Hindlimb muscle (tissue), 1 donor: ENCODE measurements at regions not wholly inside any gene's neighbourhood (a gene's known extent, or its start where the extent isn't known, plus 50 kb on each side); places are given as distances from the start of the nearest gene placed in this dataset.
"Not testable (repeated sequence)": the region's sequence is repeated elsewhere in the genome, so short reads cannot be mapped to it uniquely, and the experiment has no call there.

Experiments
- DNase-seq: peaks from one replicate; pipeline ENCODE4 v3.0.0-alpha.2; 2013

DNA sequence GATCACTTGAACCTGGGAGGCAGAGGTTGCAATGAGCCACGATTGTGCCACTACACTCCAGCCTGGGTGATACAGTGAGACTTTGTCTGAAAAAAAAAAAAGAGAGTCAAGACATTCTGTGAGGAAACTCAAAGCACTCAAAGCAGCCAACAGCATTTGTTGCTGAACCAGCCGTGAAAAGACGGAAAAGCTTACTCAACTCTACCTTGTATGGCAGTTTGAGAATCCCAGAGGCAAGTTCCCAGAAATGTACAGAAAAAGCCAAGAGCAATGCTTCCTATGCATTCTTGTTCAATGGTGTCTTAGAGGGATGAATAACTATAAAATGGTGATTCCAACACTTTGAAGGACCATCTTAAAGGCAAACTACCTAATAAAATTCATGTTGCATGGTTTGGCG is 170.2 kb downstream of the HSD17B3 start:
- no peak for DNase-seq

DNA sequence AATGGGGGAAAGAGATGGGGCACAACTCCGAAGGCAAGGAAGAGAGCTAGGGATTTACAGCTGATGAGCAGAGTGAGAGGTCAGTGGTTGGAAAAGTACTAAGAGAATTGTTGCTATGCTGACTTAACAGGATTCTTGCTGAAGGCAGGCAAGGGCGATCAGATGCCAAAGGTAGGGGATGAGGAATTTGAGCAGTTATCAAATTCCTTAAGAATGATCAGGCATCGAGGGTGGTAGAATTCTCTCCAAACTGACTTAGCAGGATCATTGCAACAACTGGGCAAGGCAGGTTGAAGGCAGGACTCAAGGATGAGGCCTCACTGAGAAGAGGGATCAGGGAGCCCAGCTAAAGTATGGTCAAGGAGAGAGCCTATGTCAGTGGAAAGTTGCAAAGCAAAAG is 171.0 kb downstream of the HSD17B3 start:
- DNase-seq, result no peak

DNA sequence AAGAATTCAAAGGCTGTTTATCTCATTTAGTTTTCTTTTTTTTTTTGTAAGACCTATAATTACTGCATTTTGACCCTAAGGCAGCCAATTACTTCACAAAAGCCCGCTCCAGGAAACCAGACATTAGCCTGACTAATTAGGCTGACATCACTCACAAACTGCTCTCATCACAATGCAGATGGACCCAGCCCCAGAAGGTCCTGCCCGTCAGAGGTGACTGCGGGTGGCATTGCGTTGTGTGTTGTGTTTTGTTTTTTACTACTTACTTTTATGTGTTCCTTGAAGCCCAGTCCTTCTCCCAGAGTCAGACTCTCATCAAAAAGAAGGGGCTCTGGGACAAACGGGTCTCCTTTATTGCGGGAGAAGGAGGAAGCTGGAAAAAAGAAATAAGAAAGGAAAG is 172.2 kb downstream of the HSD17B3 start:
- DNase-seq, result no peak

DNA sequence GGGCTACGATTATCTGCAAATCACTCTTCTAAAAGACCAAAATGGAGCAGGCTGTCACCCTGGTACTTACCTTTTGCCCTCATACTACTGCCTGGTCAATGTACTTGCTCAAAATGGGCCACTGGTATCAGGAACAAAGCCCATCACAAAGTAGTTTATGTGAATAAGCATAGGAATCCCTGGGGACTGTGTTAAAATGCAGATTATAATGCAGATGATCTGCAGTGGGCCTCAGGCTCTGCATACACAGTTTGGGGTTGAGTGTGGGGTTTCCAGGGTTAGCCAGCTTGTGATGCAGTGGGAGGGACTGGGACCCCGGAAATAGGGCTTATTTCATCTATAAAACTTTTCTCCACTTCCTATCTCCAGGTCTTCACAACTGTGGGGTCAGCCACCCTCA is 173.1 kb downstream of the HSD17B3 start:
- DNase-seq, result no peak

DNA sequence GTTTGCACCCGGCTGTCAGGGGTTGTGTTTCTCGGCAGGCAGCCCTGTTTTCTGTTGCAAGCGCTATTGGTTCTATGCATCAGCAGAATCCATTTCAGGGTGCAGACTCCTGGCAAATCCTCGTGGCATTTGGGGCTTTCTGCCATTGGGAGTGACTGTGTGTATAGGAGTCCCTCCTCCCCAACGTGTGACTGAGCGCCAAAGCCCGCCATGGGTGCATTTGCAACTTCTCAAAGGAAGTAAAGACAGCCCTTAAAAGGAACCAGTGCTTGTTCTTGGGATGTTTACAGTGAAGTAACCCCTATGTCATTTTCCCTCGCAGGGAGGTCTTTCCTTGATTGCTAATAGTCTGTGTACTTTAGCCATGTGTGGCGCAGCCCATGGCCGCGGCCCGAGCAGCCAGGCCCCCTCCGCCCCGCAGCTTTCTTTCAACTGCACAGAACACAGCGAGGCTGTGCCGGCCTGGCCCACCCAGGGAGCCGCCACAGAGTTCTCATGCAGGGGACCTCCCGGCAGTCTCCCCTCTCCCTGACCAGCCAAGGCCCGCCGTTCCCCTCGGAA is 175.6 kb downstream of the HSD17B3 start:
- no peak for DNase-seq

DNA sequence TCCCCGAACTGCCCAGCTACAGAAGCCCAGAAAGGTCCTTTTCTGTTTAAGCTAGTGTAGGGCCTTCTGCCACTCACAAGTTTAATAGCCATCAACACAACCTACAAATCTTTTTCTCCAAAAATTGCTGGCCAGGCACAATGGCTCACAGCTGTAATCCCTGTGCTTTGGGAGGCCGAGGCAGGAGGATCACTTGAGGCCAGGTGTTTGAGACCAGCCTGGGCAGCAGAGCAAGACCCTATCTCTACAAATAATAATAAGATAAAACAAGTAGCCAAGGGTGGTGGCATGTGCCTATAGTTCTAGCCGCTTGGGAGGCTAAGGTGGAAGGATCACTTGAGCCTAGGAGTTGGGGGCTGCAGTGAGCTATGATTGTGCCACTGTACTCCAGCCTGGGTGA is 176.4 kb downstream of the HSD17B3 start:
- no peak for DNase-seq

DNA sequence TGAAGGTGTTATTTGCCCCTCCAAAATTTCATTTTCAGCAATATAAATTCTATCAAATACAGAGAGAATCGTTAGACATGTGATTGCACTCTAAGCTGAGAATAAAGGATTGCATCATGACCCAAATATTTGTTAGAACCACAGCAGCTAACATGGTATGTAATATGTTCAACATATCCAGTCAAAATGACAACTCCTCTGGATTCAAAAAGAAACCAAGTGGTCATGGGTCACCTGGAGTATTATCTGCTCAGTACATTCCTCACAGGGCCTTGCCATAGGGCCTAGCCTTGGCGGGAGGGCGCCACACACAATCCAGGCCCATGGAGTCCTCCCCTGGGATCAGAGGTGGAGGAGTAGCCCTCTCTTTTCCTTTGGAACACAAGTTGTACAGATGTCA is 179.2 kb downstream of the HSD17B3 start:
- no peak for DNase-seq

DNA sequence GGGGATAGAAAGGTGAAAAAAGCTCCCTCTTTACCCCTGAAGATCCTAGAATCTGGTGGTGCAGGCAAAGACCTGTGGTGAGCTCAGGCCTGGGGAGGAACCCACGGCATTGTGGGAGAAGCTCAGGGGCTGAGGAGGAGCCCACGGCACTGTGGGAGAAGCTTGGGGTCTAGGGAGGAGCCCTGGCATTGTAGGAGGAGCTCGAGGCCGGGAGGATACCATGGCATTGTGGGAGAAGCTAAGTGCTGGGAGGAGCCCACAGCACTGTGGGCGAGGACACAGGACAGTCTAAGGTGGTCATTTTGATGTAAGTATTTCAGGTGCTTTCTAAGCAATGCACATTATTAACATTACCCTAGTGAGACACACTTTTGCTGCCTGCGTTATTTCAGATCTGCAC is 179.7 kb downstream of the HSD17B3 start:
- no peak for DNase-seq

DNA sequence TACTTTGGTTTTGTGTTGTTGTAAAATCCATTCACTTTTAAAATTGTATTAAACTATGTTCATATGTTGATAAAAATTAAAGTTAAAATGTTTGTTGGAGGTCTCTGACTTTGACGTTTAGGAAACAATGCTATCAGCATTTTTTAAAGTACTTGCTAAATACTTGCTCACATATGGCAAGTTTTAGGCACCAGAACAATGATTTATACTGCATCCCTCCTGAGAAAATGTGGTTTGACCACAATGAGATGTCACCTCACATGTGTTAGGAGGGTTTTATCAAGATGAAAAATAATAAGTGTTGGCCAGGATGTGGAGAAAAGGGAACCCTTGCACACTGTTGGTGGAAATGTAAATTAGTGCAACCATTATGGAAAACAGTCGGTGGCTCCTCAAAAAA is 180.8 kb downstream of the HSD17B3 start:
- no peak for DNase-seq

DNA sequence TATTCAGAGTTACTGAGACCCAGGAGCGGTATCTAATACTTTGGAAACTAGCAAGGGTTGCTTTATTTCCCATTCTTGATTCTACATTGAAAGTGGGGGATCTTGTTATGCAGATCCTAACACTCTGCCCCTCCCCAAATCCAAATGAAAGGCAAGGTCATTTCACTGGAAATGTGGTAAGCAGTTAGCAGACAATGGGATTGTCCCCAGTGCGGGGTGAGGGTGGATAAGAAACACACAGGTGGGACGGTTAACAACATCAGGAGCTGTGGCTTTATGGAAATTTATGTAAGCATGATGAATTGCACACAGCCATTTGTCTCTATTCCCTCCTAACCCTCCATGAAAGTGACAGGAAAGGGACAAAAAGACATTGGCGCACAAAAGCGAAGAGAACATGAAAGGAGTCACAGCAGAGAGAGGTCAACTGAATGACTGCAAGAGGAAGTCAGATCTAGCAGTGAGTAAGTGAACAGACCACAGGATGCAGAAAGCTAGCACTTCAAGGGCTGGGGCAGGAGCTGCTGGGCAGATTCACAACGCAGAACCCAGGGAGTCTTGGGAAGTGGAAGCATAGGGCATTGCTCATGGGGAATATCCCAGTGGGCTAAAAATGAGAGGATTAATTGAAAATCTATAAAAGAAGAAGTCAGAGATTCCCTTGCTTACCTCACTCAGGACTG is 184.4 kb downstream of the HSD17B3 start:
- no peak for DNase-seq

DNA sequence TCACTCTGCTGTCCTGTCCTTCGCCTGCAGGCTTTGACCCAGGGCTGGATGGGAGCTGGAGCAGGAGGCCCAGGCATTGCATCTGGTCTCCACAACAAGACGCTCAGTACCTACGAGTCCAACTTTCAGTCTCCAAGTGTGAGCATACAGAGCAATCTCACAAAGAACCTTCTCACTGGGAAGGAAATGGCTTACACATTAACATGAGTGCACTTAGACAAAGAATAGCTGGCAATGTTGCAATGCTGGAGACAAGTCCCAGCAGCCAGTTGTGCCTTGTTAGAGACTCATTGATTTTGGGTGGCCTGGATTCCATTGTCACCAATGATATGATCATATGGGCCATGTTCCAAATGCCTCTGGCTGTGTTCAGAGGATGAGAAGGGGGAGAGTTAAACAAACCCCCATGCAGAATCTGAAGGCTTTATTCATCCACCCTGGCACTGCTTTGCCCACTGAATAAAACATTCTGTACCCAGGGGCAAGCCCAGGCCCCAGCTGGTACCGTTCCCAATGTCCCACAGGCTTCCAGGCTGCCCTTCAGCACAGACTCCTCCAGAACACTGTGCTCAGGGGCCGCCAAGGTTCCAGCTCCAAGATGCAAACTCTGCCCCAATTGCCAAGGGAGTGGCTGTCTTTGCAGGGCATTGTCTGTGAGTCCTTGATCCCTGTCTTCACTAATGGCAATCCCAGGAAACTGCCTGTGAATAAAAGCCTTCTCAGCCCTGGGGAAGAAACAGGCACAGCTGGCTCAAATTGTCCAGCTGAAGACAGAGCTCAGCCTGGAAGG is 185.5 kb downstream of the HSD17B3 start:
- DNase-seq, result no peak

DNA sequence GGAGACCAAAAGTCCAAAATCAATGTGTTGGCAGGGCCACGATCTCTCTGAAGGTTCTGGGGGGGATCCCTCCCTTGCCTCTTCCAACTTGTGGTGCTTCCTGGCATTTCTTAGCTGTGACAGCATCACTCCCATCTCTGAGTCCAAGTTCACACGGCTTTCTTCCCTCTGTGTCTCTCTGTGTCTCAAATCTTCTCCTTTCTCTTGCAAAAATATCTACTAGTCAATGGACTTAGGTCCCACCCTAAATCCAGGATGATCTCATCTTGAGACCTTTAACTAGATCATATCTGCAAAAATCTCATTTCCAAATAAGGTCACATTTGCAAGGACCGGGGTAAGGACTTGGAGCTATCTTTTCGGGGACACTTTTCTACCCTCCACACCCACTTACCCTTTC is 186.1 kb downstream of the HSD17B3 start:
- DNase-seq, result no peak

DNA sequence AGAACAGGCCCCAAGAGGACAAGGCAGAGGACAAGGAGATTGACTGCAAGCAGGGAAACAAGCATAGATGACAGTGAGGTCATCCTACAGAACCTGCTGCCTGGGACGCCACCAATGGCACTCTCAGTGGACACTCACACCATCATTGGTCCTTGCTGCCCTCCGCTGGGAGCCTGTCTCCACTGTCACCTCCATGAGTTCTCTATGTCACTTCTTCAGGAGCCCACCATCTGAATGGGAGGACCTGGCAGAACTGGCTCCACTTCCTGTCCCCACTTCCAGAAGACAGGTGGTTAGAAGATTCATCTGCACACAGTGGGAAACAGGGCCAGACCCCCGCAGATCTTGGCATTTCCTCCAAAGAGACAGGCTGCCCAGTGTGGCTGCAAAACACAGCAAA is 188.9 kb downstream of the HSD17B3 start:
- no peak for DNase-seq

DNA sequence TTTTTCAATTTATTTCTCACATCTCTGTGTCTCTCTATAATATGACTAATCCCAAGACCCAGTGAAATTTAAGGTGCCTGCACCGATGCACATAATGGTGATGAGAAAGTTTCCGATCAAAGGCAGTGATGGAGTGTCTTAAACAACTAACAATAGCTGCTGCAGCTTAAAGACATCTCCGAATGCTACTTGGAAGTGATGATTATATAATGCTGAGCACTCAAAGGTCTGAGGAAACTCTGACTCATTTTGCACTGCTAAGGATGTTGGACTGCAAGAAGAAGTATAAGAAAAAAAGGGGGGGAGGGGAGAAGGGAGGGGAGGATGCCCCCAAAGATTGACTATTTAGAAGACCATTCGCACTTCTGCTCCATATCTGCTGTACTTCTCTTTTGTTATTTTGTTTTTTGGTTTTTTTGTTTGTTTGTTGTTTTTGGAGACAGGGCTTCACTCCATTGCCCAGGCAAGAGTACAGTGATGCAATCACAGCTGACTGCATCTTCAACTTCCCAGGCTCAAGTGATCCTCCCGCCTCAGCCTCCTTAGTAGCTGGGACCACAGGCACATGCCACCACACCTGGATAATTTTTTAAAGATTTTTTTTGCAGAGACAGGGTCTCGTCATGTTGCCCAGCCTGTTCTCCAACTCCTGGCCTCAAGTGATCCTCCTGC is 192.2 kb downstream of the HSD17B3 start:
- no peak for DNase-seq

DNA sequence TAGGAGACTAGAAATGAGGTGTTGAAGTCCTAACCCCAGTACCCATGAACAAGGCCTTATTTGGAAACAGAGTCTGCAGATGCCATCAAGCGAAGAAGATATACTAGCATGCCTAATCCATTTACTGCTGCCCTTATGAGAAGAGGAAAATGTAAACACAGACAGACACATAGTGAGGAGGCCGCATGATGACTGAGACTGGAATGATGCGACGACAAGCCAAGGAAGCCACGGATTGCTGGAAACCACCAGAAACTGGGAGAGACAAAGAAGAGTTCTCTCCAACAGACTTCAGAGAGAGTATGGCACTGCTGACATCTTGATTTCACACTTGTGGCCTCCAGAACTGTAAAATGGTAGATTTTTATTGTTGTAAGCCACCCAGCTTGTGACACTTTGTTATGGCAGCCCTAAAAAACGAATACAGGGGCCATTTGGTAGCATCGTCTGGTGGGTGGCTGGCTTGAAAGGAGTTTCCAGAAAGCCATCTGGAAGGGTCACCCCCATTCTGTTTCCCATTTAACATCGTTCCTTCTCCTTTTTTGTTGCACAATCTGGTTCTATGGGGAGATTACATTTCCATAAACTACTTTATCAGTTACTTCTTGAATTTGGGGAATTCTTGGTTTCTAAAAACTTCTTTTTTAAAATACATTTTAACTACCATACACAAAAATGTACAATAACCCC is 193.1 kb downstream of the HSD17B3 start:
- DNase-seq, result no peak

DNA sequence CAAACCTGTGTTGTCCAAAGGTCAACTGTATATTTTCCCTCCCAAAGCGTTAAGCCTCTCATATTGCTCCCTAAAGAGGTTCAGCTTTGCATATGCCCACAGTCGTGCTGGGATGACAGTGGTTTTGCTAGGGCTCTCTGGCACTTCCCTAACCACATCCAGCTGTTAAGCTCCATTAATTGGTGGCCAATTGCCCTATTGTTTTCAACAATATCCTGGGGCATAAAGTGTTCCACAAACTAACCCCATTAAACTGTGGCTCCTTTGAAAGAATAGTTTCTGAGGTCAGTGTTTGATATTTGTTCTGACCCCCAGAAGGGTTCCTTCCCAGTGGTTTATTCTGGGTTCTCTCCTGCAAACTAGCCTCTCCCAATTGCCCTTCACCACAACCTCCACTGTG is 194.5 kb downstream of the HSD17B3 start:
- no peak for DNase-seq

DNA sequence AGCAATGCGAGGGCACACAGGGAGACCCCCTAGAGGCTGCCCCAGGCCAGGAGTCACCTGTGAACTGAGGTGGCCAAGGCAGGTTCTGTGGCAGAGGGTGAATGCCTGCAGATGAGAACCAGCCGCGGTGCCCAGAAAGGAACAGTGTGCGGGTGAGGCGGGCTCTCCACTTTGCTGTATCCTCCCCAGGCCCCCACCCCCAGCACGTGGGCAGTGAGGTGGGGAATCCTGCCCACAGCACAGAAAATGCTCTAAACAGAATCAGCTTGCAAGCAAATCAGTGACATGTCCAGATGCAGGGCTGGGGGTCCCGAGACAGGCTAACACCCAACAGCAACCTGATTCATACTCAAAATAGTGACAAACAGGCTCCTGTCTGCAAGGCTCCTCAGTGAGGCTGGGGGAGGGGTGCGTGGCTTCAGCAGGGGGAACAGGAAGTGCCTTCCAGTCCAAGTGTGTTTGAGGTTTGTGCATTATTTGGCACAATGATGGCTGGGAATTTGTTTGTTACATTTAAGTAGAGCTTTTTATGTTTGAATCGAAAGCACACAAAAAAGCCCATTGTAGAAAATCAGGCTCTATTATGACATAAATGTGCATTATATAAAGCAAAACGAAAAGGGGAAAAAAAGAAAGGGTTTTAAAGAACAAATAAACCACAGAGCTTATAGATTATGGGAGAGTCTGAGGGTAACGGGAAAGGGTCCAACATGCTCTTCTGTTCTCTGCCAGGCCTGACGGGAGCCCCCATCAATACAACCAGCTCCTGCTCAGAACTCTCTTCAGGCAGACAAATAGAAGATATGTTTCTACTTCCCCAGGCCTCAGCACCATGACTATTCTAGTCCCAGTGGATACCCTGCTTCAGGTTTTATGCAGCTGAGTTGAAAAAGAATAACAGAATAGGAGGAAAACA is 201.3 kb downstream of the HSD17B3 start:
- no peak for DNase-seq

DNA sequence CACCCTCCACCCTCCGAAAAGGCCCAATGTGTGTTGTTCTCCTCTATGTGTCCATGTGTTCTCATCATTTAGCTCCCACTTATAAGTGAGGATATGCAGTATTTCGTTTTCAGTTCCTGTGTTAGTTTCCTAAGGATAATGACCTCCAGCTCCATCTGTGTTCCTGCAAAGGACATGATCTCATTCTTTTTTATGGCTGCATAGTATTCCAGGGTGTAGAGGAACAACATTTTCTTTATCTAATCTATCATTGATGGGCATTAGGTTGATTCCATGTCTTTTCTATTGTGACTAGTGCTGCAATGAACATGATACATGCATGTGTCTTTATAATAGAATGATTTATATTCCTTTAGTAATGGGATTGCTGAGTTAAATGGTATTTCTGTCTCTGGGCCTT is 211.3 kb downstream of the HSD17B3 start:
- DNase-seq, result not testable (repeated sequence)

DNA sequence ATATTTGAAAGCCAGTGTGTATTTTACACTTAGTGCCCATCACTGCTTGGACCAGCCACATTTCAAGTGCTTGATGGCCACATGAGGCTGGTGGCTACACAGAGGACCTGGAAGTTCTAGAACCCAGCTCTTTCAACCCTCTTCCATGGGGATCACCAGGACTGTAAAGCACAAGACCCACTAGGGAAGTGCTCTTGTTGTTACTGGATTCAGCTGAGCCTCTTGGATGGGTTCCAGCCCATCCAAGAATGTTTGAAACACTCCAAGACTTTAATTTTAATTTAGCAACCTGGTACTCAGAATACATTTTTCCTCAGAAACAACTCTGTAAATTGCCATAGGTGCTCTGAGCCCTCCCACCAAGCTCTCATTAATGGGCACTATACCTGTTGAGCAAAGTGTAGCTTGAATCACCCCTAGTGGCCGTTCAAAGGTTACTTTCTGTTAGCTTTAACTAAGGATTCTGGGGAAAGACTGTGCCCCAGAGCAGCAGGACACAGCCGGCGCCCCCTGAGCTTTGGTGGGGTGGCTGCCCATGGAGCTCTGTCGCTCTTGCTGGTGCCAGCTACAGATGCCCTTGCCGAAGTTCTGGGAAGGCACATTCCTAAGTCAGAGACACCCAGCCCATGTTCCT is 212.4 kb downstream of the HSD17B3 start:
- no peak for DNase-seq

DNA sequence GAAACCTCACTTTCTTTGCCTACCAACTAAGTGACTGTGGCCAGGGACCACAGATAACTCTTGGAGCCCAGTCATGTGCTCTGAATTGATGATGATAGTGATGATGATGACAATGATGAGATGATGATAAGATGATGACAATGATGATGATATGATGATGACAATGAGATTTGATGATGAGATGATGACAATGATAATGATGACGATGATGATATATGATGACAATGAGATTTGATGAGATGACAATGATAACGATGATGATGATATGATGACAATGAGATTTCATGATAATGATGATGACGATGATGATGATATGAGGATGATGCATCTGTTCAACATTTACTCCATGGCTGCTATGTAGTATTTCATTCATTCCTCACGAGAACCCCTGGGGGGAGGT is 213.0 kb downstream of the ERCC6L2 start:
- DNase-seq, result no peak

DNA sequence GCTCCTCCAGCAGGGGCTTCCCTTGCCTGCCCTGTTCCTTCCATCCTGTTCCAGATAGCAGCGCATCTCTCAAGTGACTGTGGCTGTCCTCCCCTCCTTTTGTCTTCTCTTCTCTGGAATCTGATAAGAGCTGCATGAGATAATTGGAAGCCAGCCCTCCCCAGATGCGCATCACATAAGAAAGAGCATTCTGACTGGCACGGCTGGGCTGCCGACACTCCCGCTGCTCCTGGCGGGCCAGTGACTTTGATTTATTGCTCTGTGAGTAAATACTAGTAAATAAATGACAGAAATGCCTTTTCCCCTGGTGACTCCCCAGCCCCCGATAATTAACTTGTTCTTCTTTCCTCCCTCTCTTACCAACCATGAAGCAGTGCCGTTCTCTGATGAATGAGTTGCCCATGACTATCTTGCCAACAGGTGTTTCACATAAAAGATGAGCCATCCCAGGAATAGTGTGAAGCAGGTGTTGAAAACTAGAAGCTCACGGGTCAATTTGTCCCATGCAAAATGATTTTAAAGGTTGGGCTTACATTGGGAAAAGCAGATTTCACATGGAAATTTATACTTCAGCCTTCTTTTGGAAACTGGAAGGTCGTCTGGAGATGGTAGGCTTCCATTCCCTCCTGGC is 212.3 kb downstream of the ERCC6L2 start:
- no peak for DNase-seq
